Lung (tissue), 12 donors: ENCODE measurements at regions not wholly inside any gene's neighbourhood (a gene's known extent, or its start where the extent isn't known, plus 50 kb on each side); places are given as distances from the start of the nearest gene placed in this dataset. TPM values are rescaled to one million over a fixed set of nuclear protein-coding genes. Genes with fewer than 3 reads are reported as not detected.

ENCODE experiments used
- ATAC-seq: fragments of 200-7000 bp; cut with Tn5 transposase; one replicate; pipeline ENCODE4 v1.9.1; 2020; ENCODE audit warnings: moderate number of reproducible peaks; ENCODE audit not compliant: insufficient read depth, low FRiP score
- DNase-seq, 3 donors: peaks; one replicate each; pipeline ENCODE4 v3.0.0-alpha.2; 2013 to 2017
- H3K27ac ChIP-seq, 2 donors: one replicate each; pipeline ENCODE4 v1.5.1; 2013; ENCODE audit warnings: mild to moderate bottlenecking in 2 of 2, moderate library complexity in 2 of 2, control low read depth in 1 of 2, inconsistent platforms in 1 of 2, low read depth in 1 of 2, low read length in 1 of 2
- H3K27me3 ChIP-seq, 3 donors: one replicate each; pipeline ENCODE4 v1.5.1; 2013; ENCODE audit warnings: low read length in 2 of 3; ENCODE audit not compliant: control insufficient read depth in 3 of 3, insufficient read depth in 3 of 3
- H3K36me3 ChIP-seq, 4 donors: one replicate each; pipeline ENCODE4 v1.5.1; 2013; ENCODE audit warnings: low read length in 4 of 4, mild to moderate bottlenecking in 1 of 4, moderate library complexity in 1 of 4; ENCODE audit not compliant: control insufficient read depth in 4 of 4, insufficient read depth in 4 of 4
- H3K4me1 ChIP-seq, 5 donors: one replicate each; pipeline ENCODE4 v1.5.1; 2013; ENCODE audit warnings: low read length in 5 of 5, mild to moderate bottlenecking in 2 of 5, moderate library complexity in 1 of 5; ENCODE audit not compliant: control insufficient read depth in 5 of 5, insufficient read depth in 5 of 5
- H3K4me3 ChIP-seq: one replicate; pipeline ENCODE4 v1.5.1; 2013; ENCODE audit warnings: mild to moderate bottlenecking, control low read depth, moderate library complexity
- H3K9ac ChIP-seq, 2 donors: one replicate each; pipeline ENCODE4 v1.5.1; 2013; ENCODE audit warnings: low read length in 2 of 2, control low read depth in 1 of 2; ENCODE audit not compliant: insufficient read depth in 1 of 2
- H3K9me3 ChIP-seq, 4 donors: one replicate each; pipeline ENCODE4 v1.5.1; 2013; ENCODE audit warnings: low read length in 3 of 4, mild to moderate bottlenecking in 1 of 4, moderate library complexity in 1 of 4; ENCODE audit not compliant: control insufficient read depth in 4 of 4, insufficient read depth in 3 of 4
- CTCF ChIP-seq: IDR thresholded peaks from 2 replicates; pipeline ENCODE4 v1.5.1; 2012; ENCODE audit warnings: mild to moderate bottlenecking; ENCODE audit errors: control extremely low read depth, extremely low read depth
- WGBS, 2 donors: extraction: QIAGEN DNeasy Blood & Tissue Kit; methylation state at CpG; one replicate each; pipeline ENCODE4 v1.1.7; 2013; 5-methylcytosine and 5-hydroxymethylcytosine counted together
- small RNA-seq: library from RNA; depleted of rRNA; stranded (forward); fragments of <200 nt; gene quantifications from one replicate; pipeline ENCODE3, GENCODE V24; 2014; ENCODE audit warnings: low replicate concordance
- donor health status: control.
- donor health status: control.
- donor health status: Bipolar disorder and iron deficiency.
- donor health status: healthy.
- donor health status: DM: yes; HTN: yes; CAD: no.

DNA sequence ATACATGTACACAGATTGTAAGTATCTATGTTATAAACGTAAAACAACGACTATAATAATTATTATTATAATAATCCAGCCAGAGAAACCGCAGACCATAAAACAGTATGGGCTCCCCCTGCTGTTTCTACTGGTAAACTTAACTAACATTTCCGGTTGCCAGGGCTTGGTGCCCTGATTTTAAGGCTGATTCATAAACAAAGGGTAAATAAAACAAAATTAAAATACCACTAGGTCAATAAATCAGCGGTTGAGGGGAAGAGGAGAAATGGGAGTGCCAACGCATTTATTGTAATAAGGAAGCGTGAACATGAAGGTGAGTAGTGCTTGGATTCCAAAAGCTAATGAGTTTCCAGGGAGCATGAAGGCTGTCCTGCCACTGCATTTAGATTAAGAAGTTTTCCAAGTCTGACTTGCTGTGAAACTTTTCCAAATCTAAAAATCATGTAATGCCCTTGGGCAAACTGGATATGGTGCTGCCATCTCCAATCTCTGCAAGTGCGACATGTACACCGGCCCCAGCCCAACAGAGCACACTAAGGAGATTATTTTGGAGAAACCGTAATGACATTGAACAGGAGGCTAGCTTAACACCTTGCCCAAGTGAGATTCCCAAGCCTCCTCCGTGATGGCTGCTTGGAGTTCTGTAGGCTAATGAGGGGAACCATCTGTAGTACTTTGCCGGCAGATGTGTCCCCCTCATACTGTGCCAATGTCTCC, 50.7 kb upstream of the HNRNPA3 start:
- peaks cover 0 to 14% (median 2%) of the 10 kb centered on the region in 5 donors for H3K4me1 ChIP-seq
- no peak for ATAC-seq
- TF ChIP-seq CTCF, result peak; percentile 35
- no peaks in the 10 kb centered on the region for H3K36me3 ChIP-seq
- H3K27me3 ChIP-seq, result peaks cover 0 to 2% (median 0%) of the 10 kb centered on the region in 3 donors
- H3K9me3 ChIP-seq, result no peaks in the 10 kb centered on the region
- H3K9ac ChIP-seq, result no peak overlapping the region
- no peak overlapping the region for H3K27ac ChIP-seq
- 42 to 47% methylated on average over 12 of the region's 12 CpGs for WGBS, 2 donors
- DNase-seq, result peak in 2 of 3 donors; percentile 63 to 70
- H3K4me3 ChIP-seq, result no peak overlapping the region

Small RNAs in the stretch of these regions (small RNA-seq; reads per million reads assigned to genes)
- gene RNA5SP112 (not detected), gene RNU6-187P (not detected), gene RNU6ATAC14P (not detected)
